Epithelial cell of proximal tubule (primary cell): ENCODE measurements at regions not wholly inside any gene's neighbourhood (a gene's known extent, or its start where the extent isn't known, plus 50 kb on each side); places are given as distances from the start of the nearest gene placed in this dataset.

Experiments used
- DNase-seq: peaks from one replicate; pipeline ENCODE4 v3.0.0-alpha.2; 2011; ENCODE audit warnings: low read depth
- H3K4me3 ChIP-seq: 2 replicates; pipeline ENCODE4 v1.5.1; 2011; ENCODE audit warnings: low read depth, mild to moderate bottlenecking, low read length
- TF ChIP-seq, protein P1 (sequence below): conservative IDR thresholded peaks from 2 replicates; pipeline ENCODE4 v1.5.1; 2012; ENCODE audit warnings: low read depth, mild to moderate bottlenecking, low read length

DNA sequence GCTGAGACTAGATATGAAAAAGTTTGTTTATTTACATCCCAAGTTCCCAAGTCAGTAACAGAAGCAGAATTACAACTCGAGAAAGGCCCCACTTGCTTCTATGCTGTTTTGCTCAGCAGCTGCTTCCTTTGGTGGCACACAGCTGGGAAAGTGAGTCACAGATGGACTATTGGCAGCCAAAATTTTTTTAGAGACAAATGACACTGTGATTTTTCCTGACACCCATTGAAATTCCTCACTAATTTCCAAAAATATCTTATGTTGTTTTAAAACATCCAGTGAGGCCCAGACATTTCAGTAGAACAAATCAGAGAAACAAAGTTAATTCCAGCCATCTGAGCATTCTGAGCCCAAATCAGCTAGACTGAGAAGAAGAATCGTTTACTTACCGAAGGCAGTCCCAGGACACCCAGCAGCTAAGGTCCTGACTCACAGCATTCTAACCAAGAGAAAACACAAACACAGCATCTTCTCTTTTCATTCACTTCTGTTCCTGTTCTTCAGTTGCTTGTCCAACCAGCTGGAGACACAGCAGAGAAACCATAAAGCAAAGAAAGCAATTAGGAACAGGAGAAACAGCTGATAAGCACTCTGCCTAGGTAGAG lies 188.3 kb downstream of the DAD1 start:
- TF ChIP-seq, protein P1, sequence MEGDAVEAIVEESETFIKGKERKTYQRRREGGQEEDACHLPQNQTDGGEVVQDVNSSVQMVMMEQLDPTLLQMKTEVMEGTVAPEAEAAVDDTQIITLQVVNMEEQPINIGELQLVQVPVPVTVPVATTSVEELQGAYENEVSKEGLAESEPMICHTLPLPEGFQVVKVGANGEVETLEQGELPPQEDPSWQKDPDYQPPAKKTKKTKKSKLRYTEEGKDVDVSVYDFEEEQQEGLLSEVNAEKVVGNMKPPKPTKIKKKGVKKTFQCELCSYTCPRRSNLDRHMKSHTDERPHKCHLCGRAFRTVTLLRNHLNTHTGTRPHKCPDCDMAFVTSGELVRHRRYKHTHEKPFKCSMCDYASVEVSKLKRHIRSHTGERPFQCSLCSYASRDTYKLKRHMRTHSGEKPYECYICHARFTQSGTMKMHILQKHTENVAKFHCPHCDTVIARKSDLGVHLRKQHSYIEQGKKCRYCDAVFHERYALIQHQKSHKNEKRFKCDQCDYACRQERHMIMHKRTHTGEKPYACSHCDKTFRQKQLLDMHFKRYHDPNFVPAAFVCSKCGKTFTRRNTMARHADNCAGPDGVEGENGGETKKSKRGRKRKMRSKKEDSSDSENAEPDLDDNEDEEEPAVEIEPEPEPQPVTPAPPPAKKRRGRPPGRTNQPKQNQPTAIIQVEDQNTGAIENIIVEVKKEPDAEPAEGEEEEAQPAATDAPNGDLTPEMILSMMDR = no peak
- no peak overlapping the region for H3K4me3 ChIP-seq
- DNase-seq = no peak

DNA sequence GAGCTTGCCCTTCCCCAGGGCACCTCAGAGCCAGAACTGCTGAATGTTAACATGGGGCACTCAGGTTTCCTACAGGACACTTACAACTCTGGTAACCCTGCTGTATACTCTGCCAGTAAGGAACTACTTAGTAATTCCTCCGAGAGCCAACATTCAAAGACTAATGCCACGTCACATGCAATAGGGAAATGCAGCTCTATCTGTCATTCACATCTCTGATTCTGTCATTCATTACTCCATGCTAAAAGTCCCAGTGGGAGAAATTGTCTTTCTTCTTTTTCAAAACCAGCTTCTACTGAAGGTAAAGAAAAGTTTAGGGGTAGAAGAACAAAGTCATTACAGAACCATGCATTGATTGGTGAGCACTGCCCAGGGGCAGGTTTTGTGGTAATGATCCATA lies 189.2 kb downstream of the DAD1 start:
- no peak for DNase-seq
- TF ChIP-seq, protein P1 = no peak
- no peak overlapping the region for H3K4me3 ChIP-seq

DNA sequence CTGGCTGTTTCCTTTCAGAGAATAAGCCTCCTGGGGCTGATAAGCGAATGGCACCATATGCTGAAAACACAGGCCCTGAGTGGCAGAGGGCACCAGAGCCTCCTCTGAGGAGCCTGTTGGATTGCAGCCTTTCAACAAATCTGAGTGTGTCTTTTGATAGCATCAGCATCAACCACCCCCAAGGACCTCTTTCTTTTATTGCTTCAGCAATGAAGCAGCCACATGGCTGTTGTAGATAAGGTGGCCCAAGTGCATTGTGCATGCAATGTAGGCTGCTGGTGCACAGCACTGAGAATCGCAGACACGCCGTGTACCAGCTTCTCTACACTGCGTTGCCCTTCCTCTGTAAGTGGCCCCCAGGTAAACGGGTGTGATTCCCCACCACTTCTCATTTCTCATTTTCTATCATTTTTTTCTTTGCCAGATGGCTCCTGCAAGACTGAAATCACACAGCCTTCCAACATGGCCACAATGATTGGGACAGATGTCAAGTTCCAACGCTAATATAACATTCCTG lies 191.7 kb downstream of the DAD1 start:
- TF ChIP-seq, protein P1 = no peak
- no peak for DNase-seq
- no peak overlapping the region for H3K4me3 ChIP-seq

DNA sequence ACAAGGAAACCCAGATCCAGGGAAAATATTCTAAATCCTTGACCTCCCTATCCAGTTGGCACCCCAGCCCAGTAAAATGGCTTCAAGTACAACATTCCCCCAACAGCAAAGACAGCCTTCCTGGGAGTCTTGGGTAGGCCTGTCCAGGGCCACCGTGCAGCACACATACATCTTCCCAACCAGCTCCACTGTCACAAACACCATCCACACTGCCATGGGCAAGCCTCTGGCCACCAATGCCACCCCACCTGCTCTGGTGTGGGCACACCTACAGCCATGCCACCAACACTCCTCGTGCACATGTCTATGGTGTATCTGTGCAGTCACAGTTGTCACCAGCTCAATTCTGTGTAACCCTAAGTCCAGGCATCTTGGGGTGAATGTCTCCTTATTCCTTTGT lies 193.2 kb downstream of the DAD1 start:
- TF ChIP-seq, protein P1 = no peak
- no peak overlapping the region for H3K4me3 ChIP-seq
- DNase-seq = no peak

DNA sequence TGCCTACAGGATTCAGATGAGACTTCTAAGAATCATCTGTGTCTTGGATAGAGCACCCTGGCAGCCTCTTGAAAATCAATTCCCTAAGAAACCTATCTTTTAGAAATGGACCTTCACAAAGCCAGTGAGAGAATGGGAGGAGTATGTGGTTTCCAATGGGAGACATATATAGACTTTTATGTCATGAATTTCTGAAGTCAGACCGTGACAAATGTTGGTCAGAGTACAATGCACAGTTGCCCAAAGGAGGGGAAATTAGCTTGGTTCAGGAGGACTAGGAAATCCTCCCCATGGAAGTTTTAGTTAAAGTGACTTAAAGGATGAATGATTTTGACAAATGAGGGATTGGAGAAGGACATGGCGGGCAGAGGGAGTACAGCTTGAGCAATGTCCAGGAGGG lies 194.4 kb downstream of the DAD1 start:
- DNase-seq = no peak
- H3K4me3 ChIP-seq = no peak overlapping the region
- TF ChIP-seq, protein P1 = no peak

DNA sequence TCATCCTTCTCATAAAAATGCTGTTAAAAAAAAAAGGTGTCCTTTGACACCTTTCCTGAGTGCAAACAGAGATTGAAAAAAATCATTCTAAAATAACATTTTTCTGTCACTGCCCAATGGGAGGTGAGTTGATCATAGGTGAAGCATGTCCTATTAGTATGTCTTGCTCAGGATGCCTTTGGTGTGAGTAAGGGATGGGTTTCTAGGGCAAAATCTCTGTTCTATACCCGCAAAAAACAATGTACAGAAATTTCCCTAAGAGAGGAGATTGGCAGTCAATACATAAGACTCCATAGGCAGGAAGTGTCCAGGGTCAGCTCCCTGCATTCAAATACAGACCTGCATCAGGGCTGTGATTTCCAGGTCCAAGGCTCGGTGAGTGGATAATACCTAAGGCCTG lies 195.2 kb downstream of the DAD1 start:
- TF ChIP-seq, protein P1 = no peak
- no peak for DNase-seq
- H3K4me3 ChIP-seq = no peak overlapping the region

DNA sequence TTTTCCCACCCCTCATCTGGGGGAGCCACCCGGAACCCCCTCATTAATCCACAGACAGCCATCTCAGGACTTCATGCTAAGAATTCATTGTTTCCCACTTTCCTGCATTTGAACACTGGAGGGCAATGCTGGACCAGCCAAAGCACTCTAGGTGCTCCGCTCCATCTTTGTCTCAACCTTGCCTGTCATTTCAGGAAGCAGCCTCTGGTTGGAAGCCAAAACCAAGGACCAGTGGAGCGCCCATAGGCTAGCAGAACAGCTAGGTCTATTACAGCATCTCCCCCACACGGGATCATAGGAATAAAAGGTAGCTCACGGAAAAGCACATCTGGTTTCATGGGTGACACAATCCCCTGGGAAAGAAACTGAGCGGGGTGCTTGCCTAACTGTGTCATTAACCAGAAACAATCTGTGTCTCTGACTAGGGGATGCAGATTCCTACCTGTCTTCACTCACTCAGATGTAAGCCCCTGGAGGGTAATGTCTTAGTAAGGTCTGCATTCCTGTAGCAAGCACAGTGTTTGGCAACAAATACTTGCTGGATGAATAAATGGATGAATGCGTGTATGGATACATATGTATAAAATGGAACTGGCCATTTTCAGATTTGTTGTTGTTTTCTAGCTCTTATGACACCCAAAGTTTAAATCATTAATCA lies 197.0 kb downstream of the DAD1 start:
- DNase-seq = no peak
- no peak overlapping the region for H3K4me3 ChIP-seq
- TF ChIP-seq, protein P1 = peak; percentile 86
